HG02642 (cell line): ENCODE measurements at regions not wholly inside any gene's neighbourhood (a gene's known extent, or its start where the extent isn't known, plus 50 kb on each side); places are given as distances from the start of the nearest gene placed in this dataset.

Experiments
- ATAC-seq: cut with Tn5 transposase; IDR thresholded peaks from one replicate; pipeline ENCODE4 v1.9.1; 2021; ENCODE audit warnings: mild to moderate bottlenecking; ENCODE audit not compliant: unreplicated experiment, poor library complexity

DNA sequence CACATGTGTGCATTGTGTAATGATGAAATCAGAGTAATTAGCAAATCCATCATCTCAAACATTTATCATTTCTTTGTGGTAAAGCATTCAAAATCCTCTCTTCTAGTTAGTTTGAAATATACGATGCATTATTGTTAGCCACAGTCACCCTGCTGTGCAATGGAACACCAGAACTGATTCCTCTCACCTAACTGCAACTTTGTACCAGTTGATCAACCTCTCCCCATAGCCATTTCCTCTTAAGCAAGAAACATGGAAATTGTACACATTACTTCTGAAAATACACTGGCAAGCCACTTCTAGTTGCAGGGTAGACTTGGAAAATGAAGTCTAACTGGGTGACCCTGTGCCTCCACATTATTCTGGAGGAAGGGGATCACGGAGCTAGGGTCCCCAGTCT, 58.1 kb upstream of the ESR1 start:
- ATAC-seq: no peak

DNA sequence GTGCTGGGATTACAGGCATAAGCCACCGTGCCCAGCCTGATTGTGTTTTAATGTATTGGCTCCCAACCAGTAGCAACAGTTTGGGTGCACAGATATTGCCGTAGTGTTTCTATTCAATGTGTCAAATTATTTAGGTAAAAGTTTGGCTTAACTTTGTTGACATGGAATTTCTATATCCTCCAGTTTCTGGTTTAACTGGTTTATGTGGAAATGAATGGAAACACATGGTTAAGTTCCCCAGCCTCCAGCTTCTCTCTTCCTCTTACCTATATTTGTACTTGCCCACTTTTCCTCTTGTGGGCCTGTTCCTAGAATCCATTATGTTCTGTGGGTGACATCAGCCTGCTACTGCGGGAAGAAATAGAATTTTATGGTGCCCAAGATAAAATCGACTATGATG, 53.9 kb upstream of the ESR1 start:
- ATAC-seq: no peak

DNA sequence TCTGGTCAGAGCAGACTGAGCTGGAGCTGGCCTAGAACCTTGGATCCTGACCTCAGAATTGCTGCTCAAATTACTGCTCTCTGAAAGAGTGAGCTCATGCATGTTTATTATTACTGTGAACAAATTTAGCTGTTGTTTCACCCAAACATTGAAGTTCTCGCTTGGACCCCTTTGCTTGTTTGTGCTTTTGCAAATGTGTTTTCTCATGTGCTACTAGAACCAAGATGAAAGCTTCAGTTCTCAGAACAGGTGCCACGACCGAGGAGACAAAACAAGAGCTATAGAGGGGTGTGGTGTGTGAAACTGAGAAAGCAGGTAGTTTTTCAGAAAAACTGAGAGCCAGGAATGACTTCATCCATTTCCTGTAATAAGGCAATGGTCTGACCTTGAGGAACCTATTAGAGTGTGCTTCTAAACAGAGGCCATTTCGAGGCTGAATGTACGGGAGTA, 50.0 kb upstream of the ESR1 start:
- ATAC-seq: peak; percentile 98
